GM18519 (cell line): ENCODE measurements at regions not wholly inside any gene's neighbourhood (a gene's known extent, or its start where the extent isn't known, plus 50 kb on each side); places are given as distances from the start of the nearest gene placed in this dataset.
"Not testable (repeated sequence)": the region's sequence is repeated elsewhere in the genome, so short reads cannot be mapped to it uniquely, and the experiment has no call there.

ENCODE experiments used
- ATAC-seq: cut with Tn5 transposase; IDR thresholded peaks from one replicate; pipeline ENCODE4 v1.9.1; 2021; ENCODE audit warnings: mild to moderate bottlenecking, moderate library complexity; ENCODE audit not compliant: unreplicated experiment, low FRiP score

- no peak for ATAC-seq
Measured at GRCh38 chr3:7982126-7982525, 519.5 kb upstream of the LMCD1 start.

GRCh38 chr3:7999384-7999783 is 502.2 kb upstream of the LMCD1 start:
- no peak for ATAC-seq

- ATAC-seq: no peak
Measured at GRCh38 chr3:8001307-8001706, 500.3 kb upstream of the LMCD1 start.

GRCh38 chr3:8001712-8002111 is 499.9 kb upstream of the LMCD1 start:
- no peak for ATAC-seq

- no peak for ATAC-seq
Measured at GRCh38 chr3:8011902-8012301, 489.7 kb upstream of the LMCD1 start.

- ATAC-seq: no peak
Measured at GRCh38 chr3:8020047-8020841, 481.4 kb upstream of the LMCD1 start.

- no peak for ATAC-seq
Measured at GRCh38 chr3:8027954-8028353, 473.7 kb upstream of the LMCD1 start.

GRCh38 chr3:8050283-8050682 is 451.3 kb upstream of the LMCD1 start:
- no peak for ATAC-seq

- ATAC-seq: no peak
Measured at GRCh38 chr3:8052659-8053058, 449.0 kb upstream of the LMCD1 start.

GRCh38 chr3:8068135-8068534 is 433.5 kb upstream of the LMCD1 start:
- ATAC-seq: not testable (repeated sequence)

- ATAC-seq: no peak
Measured at GRCh38 chr3:8069471-8069870, 432.2 kb upstream of the LMCD1 start.

GRCh38 chr3:8070011-8070410 is 431.6 kb upstream of the LMCD1 start:
- no peak for ATAC-seq

- not testable (repeated sequence) for ATAC-seq
Measured at GRCh38 chr3:8074740-8075139, 426.9 kb upstream of the LMCD1 start.

- no peak for ATAC-seq
Measured at GRCh38 chr3:8077126-8077525, 424.5 kb upstream of the LMCD1 start.

GRCh38 chr3:8080464-8080863 is 421.2 kb upstream of the LMCD1 start:
- no peak for ATAC-seq

- ATAC-seq: no peak
Measured at GRCh38 chr3:8085498-8085897, 416.1 kb upstream of the LMCD1 start.

GRCh38 chr3:8087951-8088350 is 413.7 kb upstream of the LMCD1 start:
- no peak for ATAC-seq

GRCh38 chr3:8094415-8094814 is 407.2 kb upstream of the LMCD1 start:
- no peak for ATAC-seq

GRCh38 chr3:8095724-8096123 is 405.9 kb upstream of the LMCD1 start:
- no peak for ATAC-seq

- ATAC-seq: no peak
Measured at GRCh38 chr3:8097690-8098089, 403.9 kb upstream of the LMCD1 start.

GRCh38 chr3:8103954-8104353 is 397.7 kb upstream of the LMCD1 start:
- ATAC-seq: peak; percentile 88

GRCh38 chr3:8106921-8107320 is 394.7 kb upstream of the LMCD1 start:
- no peak for ATAC-seq
